ENCODE measurements at regions not wholly inside any gene's neighbourhood (a gene's known extent, or its start where the extent isn't known, plus 50 kb on each side); places are given as distances from the start of the nearest gene placed in this dataset.

DNA sequence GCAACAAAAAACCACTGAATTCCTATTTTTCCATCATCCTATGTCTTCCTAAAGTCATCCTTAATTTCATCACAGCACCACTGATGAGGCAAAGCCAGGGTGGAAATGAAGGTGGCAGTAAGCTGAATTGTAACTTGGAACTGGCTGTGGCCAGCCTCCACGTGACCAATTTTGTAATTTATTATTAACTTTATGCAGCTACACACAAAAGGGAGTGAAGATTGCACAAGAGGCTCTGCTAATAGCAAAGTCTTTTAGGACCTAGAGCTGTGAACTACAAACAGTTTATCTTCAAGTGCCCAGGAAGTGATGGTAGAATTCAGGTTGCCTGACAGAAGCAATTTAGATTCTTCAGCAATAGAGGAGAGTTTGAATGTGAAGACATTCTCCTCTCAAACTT is 176.4 kb downstream of the CCDC71L start:
- H3K27ac ChIP-seq (ENCODE audit: extremely low read depth, low read depth, low read length), result no peak overlapping the region
- no peaks in the 10 kb centered on the region for H3K4me1 ChIP-seq (ENCODE audit: control insufficient read depth, insufficient read depth, low read length)
- H3K4me3 ChIP-seq (ENCODE audit: low read depth, low read length), result no peak overlapping the region
- ChIA-PET POLR2A (no interaction called here), CTCF (no interaction called here)
- no peaks in the 10 kb centered on the region for H3K36me3 ChIP-seq (ENCODE audit: control insufficient read depth in 2 of 2, insufficient read depth in 1 of 2, low read length in 2 of 2)
- no peaks in the 10 kb centered on the region for H3K9me3 ChIP-seq (ENCODE audit: control insufficient read depth, insufficient read depth, low read depth, low read length)
- no peak for TF ChIP-seq ZNF837 (tag by site-specific recombination; IDR thresholded peaks at IDR 0.05)
- TF ChIP-seq, protein P1, sequence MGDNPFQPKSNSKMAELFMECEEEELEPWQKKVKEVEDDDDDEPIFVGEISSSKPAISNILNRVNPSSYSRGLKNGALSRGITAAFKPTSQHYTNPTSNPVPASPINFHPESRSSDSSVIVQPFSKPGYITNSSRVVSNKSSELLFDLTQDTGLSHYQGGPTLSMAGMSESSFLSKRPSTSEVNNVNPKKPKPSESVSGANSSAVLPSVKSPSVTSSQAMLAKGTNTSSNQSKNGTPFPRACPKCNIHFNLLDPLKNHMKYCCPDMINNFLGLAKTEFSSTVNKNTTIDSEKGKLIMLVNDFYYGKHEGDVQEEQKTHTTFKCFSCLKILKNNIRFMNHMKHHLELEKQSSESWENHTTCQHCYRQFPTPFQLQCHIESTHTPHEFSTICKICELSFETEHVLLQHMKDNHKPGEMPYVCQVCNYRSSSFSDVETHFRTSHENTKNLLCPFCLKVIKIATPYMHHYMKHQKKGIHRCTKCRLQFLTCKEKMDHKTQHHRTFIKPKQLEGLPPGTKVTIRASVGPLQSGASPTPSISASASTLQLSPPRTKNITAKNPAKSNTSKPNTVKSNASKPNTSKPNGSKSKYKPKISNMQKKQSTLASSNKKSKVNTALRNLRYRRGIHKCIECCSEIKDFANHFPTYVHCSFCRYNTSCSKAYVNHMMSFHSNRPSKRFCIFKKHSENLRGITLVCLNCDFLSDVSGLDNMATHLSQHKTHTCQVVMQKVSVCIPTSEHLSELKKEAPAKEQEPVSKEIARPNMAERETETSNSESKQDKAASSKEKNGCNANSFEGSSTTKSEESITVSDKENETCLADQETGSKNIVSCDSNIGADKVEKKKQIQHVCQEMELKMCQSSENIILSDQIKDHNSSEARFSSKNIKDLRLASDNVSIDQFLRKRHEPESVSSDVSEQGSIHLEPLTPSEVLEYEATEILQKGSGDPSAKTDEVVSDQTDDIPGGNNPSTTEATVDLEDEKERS (tag by site-specific recombination; IDR thresholded peaks at IDR 0.05), result no peak
- no peak for TF ChIP-seq REPIN1 (tag by site-specific recombination; IDR thresholded peaks at IDR 0.05; ENCODE audit: low read depth)
- no peak for TF ChIP-seq ZNF433 (tag by site-specific recombination; IDR thresholded peaks at IDR 0.05; ENCODE audit: low read depth)
- TF ChIP-seq, protein P2, sequence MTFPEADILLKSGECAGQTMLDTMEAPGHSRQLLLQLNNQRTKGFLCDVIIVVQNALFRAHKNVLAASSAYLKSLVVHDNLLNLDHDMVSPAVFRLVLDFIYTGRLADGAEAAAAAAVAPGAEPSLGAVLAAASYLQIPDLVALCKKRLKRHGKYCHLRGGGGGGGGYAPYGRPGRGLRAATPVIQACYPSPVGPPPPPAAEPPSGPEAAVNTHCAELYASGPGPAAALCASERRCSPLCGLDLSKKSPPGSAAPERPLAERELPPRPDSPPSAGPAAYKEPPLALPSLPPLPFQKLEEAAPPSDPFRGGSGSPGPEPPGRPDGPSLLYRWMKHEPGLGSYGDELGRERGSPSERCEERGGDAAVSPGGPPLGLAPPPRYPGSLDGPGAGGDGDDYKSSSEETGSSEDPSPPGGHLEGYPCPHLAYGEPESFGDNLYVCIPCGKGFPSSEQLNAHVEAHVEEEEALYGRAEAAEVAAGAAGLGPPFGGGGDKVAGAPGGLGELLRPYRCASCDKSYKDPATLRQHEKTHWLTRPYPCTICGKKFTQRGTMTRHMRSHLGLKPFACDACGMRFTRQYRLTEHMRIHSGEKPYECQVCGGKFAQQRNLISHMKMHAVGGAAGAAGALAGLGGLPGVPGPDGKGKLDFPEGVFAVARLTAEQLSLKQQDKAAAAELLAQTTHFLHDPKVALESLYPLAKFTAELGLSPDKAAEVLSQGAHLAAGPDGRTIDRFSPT (tag by site-specific recombination; IDR thresholded peaks at IDR 0.05), result no peak
- TF ChIP-seq, protein P3, sequence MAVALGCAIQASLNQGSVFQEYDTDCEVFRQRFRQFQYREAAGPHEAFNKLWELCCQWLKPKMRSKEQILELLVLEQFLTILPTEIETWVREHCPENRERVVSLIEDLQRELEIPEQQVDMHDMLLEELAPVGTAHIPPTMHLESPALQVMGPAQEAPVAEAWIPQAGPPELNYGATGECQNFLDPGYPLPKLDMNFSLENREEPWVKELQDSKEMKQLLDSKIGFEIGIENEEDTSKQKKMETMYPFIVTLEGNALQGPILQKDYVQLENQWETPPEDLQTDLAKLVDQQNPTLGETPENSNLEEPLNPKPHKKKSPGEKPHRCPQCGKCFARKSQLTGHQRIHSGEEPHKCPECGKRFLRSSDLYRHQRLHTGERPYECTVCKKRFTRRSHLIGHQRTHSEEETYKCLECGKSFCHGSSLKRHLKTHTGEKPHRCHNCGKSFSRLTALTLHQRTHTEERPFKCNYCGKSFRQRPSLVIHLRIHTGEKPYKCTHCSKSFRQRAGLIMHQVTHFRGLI (tag by site-specific recombination; IDR thresholded peaks at IDR 0.05), result no peak
- TF ChIP-seq, protein P4, sequence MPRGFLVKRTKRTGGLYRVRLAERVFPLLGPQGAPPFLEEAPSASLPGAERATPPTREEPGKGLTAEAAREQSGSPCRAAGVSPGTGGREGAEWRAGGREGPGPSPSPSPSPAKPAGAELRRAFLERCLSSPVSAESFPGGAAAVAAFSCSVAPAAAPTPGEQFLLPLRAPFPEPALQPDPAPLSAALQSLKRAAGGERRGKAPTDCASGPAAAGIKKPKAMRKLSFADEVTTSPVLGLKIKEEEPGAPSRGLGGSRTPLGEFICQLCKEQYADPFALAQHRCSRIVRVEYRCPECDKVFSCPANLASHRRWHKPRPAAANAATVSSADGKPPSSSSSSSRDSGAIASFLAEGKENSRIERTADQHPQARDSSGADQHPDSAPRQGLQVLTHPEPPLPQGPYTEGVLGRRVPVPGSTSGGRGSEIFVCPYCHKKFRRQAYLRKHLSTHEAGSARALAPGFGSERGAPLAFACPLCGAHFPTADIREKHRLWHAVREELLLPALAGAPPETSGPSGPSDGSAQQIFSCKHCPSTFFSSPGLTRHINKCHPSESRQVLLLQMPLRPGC (tag by site-specific recombination; IDR thresholded peaks at IDR 0.05), result no peak

DNA sequence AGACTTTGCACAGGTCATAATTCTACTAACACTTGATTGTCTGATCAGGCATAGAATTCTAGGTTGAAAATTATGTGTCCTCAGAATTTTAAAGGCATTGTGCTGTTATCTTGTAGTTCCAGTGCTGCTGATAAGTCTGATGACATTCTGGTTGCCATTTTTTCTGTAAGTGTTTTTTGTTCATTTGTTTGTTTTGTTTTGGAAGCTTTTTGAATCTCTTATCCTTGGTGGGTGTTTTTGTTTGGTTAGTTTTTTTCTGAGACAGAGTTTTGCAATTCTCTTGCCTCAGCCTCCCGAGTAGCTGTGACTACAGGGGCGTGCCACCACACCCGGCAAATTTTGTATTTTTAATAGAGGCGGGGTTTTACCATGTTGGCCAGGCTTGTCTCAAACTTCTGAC is 178.9 kb downstream of the CCDC71L start:
- no peak overlapping the region for H3K27ac ChIP-seq (ENCODE audit: extremely low read depth, low read depth, low read length)
- no peaks in the 10 kb centered on the region for H3K9me3 ChIP-seq (ENCODE audit: control insufficient read depth, insufficient read depth, low read depth, low read length)
- ChIA-PET POLR2A (no interaction called here), CTCF (interaction anchor here (0.8 to 1.0 kb wide), 2 partner anchors 20 to 1165 kb away, joined by 3 read pairs; no protein-coding TSS in a partner anchor)
- no peaks in the 10 kb centered on the region for H3K36me3 ChIP-seq (ENCODE audit: control insufficient read depth in 2 of 2, insufficient read depth in 1 of 2, low read length in 2 of 2)
- no peaks in the 10 kb centered on the region for H3K4me1 ChIP-seq (ENCODE audit: control insufficient read depth, insufficient read depth, low read length)
- H3K4me3 ChIP-seq (ENCODE audit: low read depth, low read length), result no peak overlapping the region
- TF ChIP-seq, protein P5, sequence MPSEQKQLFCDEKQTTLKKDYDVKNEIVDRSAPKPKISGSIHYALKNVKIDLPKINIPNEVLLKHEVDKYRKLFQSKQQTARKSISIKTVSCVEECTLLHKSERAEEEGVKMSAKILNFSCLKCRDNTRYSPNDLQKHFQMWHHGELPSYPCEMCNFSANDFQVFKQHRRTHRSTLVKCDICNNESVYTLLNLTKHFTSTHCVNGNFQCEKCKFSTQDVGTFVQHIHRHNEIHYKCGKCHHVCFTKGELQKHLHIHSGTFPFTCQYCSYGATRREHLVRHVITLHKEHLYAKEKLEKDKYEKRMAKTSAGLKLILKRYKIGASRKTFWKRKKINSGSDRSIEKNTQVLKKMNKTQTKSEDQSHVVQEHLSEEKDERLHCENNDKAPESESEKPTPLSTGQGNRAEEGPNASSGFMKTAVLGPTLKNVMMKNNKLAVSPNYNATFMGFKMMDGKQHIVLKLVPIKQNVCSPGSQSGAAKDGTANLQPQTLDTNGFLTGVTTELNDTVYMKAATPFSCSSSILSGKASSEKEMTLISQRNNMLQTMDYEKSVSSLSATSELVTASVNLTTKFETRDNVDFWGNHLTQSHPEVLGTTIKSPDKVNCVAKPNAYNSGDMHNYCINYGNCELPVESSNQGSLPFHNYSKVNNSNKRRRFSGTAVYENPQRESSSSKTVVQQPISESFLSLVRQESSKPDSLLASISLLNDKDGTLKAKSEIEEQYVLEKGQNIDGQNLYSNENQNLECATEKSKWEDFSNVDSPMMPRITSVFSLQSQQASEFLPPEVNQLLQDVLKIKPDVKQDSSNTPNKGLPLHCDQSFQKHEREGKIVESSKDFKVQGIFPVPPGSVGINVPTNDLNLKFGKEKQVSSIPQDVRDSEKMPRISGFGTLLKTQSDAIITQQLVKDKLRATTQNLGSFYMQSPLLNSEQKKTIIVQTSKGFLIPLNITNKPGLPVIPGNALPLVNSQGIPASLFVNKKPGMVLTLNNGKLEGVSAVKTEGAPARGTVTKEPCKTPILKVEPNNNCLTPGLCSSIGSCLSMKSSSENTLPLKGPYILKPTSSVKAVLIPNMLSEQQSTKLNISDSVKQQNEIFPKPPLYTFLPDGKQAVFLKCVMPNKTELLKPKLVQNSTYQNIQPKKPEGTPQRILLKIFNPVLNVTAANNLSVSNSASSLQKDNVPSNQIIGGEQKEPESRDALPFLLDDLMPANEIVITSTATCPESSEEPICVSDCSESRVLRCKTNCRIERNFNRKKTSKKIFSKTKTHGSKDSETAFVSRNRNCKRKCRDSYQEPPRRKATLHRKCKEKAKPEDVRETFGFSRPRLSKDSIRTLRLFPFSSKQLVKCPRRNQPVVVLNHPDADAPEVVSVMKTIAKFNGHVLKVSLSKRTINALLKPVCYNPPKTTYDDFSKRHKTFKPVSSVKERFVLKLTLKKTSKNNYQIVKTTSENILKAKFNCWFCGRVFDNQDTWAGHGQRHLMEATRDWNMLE (tag by site-specific recombination; conservative IDR thresholded peaks at IDR 0.05; ENCODE audit: low read depth), result no peak
- TF ChIP-seq ZNF202 (tag by site-specific recombination; IDR thresholded peaks at IDR 0.05; ENCODE audit: borderline replicate concordance), result no peak
- TF ChIP-seq ZNF658 (tag by site-specific recombination; IDR thresholded peaks at IDR 0.05), result no peak
- no peak for TF ChIP-seq ZNF654 (tag by site-specific recombination; IDR thresholded peaks at IDR 0.05; ENCODE audit: low read depth)
- no peak for TF ChIP-seq ZNF391 (tag by site-specific recombination; IDR thresholded peaks at IDR 0.05; ENCODE audit: borderline replicate concordance, low read depth)
- TF ChIP-seq ZNF548 (tag by site-specific recombination; IDR thresholded peaks at IDR 0.05), result no peak
- TF ChIP-seq SETDB1 (IDR thresholded peaks at IDR 0.05; ENCODE audit: insufficient read length, low read length), result no peak
- TF ChIP-seq ZBTB48 (tag by site-specific recombination; IDR thresholded peaks at IDR 0.05), result no peak
- no peak for TF ChIP-seq MYNN (tag by site-specific recombination; IDR thresholded peaks at IDR 0.05; ENCODE audit: borderline replicate concordance)
- TF ChIP-seq ZNF600 (tag by site-specific recombination; IDR thresholded peaks at IDR 0.05), result no peak
- no peak for TF ChIP-seq IKZF3 (tag by site-specific recombination; IDR thresholded peaks at IDR 0.05)
- TF ChIP-seq ZBTB7A (tag by site-specific recombination; IDR thresholded peaks at IDR 0.05; ENCODE audit: low read depth), result no peak
- TF ChIP-seq FEZF1 (tag by site-specific recombination; IDR thresholded peaks at IDR 0.05), result no peak
